Activated T-cell treated with anti-CD3 and anti-CD28 coated beads, Interleukin-2, amount 50 U/mL, for 48 hours (primary cell): ENCODE measurements at regions not wholly inside any gene's neighbourhood (a gene's known extent, or its start where the extent isn't known, plus 50 kb on each side); places are given as distances from the start of the nearest gene placed in this dataset.
"Not testable (repeated sequence)": the region's sequence is repeated elsewhere in the genome, so short reads cannot be mapped to it uniquely, and the experiment has no call there.

Experiments used
- DNase-seq, 2 experiments: peaks; one replicate each; pipeline ENCODE4 v3.0.0-alpha.2; 2020

- no peak for DNase-seq
Measured at GRCh38 chr3:139095803-139096466, 51.2 kb upstream of the PRR23C start.

- no peak for DNase-seq
Measured at GRCh38 chr3:139096670-139097069, 52.0 kb upstream of the PRR23C start.

- DNase-seq = no peak
Measured at GRCh38 chr3:139098391-139098790, 53.7 kb upstream of the PRR23C start.

- DNase-seq = no peak
Measured at GRCh38 chr3:139099968-139100817, 55.5 kb upstream of the PRR23C start.

GRCh38 chr3:139100821-139101220, 56.1 kb upstream of the PRR23C start:
- no peak for DNase-seq

- DNase-seq = no peak
Measured at GRCh38 chr3:139101396-139101795, 56.7 kb upstream of the PRR23C start.

- DNase-seq = no peak
Measured at GRCh38 chr3:139103484-139103883, 58.8 kb upstream of the PRR23C start.

- DNase-seq = no peak
Measured at GRCh38 chr3:139104062-139104461, 59.4 kb upstream of the PRR23C start.

GRCh38 chr3:139105154-139105702, 60.5 kb upstream of the PRR23C start:
- no peak for DNase-seq

GRCh38 chr3:139106013-139106932, 61.6 kb upstream of the PRR23C start:
- no peak for DNase-seq

- DNase-seq = no peak
Measured at GRCh38 chr3:139107424-139108252, 62.9 kb upstream of the PRR23C start.

GRCh38 chr3:139108253-139108969, 63.7 kb upstream of the PRR23C start:
- no peak for DNase-seq

GRCh38 chr3:139109271-139109670, 64.6 kb upstream of the PRR23C start:
- DNase-seq = no peak

- no peak for DNase-seq
Measured at GRCh38 chr3:139110072-139110830, 65.6 kb upstream of the PRR23C start.

- not testable (repeated sequence) for DNase-seq
Measured at GRCh38 chr3:139110929-139111328, 66.2 kb upstream of the PRR23C start.

GRCh38 chr3:139111392-139112229, 66.9 kb upstream of the PRR23C start:
- DNase-seq = peak; percentile 70 to 75

GRCh38 chr3:139112230-139112558, 67.5 kb upstream of the PRR23C start:
- DNase-seq = no peak

- DNase-seq = peak in 1 of 2 experiments; percentile 22
Measured at GRCh38 chr3:139113231-139113992, 68.7 kb upstream of the PRR23C start.

- no peak for DNase-seq
Measured at GRCh38 chr3:139113993-139114375, 69.3 kb upstream of the PRR23C start.
